ENCODE measurements at regions not wholly inside any gene's neighbourhood (a gene's known extent, or its start where the extent isn't known, plus 50 kb on each side); places are given as distances from the start of the nearest gene placed in this dataset.

DNA sequence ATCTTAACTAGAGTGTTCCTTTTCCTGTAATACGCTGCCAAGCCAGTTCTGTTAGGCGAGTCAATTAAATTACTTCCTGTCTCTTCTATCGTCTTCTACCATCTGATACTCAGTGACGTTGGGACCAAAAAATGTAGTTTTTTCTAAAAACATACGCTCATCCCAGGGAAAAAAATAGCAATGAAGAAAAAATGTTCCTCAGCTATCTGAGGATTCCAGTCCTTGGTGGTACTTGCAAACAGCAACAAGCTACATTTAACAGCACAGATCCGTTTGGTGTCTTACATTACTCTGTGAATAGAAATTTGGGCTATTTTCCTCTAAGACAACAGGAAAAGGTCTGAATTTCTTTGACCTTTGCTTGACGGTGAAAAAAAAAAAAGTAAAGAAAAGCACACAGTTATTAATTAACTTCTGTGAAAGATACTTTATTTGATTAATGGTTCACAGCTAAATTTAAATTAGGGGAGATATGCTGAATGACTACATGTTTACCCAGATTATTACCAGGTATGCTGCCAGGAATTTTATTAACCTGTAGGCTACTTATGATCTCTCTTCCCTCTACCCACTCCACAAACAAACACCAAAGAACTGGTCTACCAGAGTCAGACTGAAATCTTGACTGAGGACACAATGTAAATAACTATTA is 254.4 kb upstream of the ZPLD1 start:
- H3K27me3 Mint-ChIP-seq (ENCODE audit: insufficient read depth), result no peaks in the 10 kb centered on the region
- no peak overlapping the region for H3K4me3 Mint-ChIP-seq

GRCh38 chr3:102181175-102181920 is 253.5 kb upstream of the ZPLD1 start:
- whole genome bisulfite sequencing, 2 experiments (ENCODE audit: insufficient coverage in 1 of 2, insufficient read length in 1 of 2), result 94 to 96% methylated on average over 2 to 4 of the region's 4 CpGs
- no peak for DNase-seq
- Mint-ChIP-seq H3K36me3 (ENCODE audit: low read depth) (no peaks in the 10 kb centered on the region), H3K4me3 (no peak overlapping the region), H3K27me3 (ENCODE audit: insufficient read depth) (no peaks in the 10 kb centered on the region), H3K4me1 (peaks cover 4% of the 10 kb centered on the region), H3K27ac (no peak overlapping the region), H3K9me3 (no peaks in the 10 kb centered on the region)
- H3K4me3 ChIP-seq (ENCODE audit: low read length), result no peak overlapping the region
- H3K27ac ChIP-seq (ENCODE audit: low read depth, low read length), result no peak overlapping the region
- no peak for TF ChIP-seq CTCF (conservative IDR thresholded peaks at IDR 0.05)
- no peaks in the 10 kb centered on the region for H3K36me3 ChIP-seq (ENCODE audit: control insufficient read depth, insufficient read depth, low read length)
- H3K9me3 ChIP-seq (ENCODE audit: control insufficient read depth, low read length), result no peaks in the 10 kb centered on the region
- no peaks in the 10 kb centered on the region for H3K4me1 ChIP-seq (ENCODE audit: control insufficient read depth, insufficient read depth, low read length)
- H3K27me3 ChIP-seq (ENCODE audit: control insufficient read depth, insufficient read depth, low read length, poor library complexity, severe bottlenecking), result no peaks in the 10 kb centered on the region
- H3K9ac ChIP-seq (ENCODE audit: extremely low read depth, low read length, poor library complexity, severe bottlenecking), result no peak overlapping the region

More for the DNA sequence above, 254.4 kb upstream of the ZPLD1 start:
- no peak overlapping the region for H3K27ac Mint-ChIP-seq
- 93 to 96% methylated on average over 4 to 7 of the region's 7 CpGs for WGBS, 2 experiments (ENCODE audit: insufficient coverage in 1 of 2, insufficient read length in 1 of 2)
- Histone ChIP-seq H3K27ac (ENCODE audit: low read depth, low read length) (no peak overlapping the region), H3K27me3 (ENCODE audit: control insufficient read depth, insufficient read depth, low read length, poor library complexity, severe bottlenecking) (no peaks in the 10 kb centered on the region), H3K9ac (ENCODE audit: extremely low read depth, low read length, poor library complexity, severe bottlenecking) (no peak overlapping the region), H3K36me3 (ENCODE audit: control insufficient read depth, insufficient read depth, low read length) (no peaks in the 10 kb centered on the region), H3K4me1 (ENCODE audit: control insufficient read depth, insufficient read depth, low read length) (no peaks in the 10 kb centered on the region), H3K4me3 (ENCODE audit: low read length) (no peak overlapping the region), H3K9me3 (ENCODE audit: control insufficient read depth, low read length) (no peaks in the 10 kb centered on the region)
- H3K4me1 Mint-ChIP-seq, result peaks cover 4% of the 10 kb centered on the region
- DNase-seq, result no peak
- H3K9me3 Mint-ChIP-seq, result no peaks in the 10 kb centered on the region
- no peak for TF ChIP-seq CTCF (conservative IDR thresholded peaks at IDR 0.05)
- H3K36me3 Mint-ChIP-seq (ENCODE audit: low read depth), result no peaks in the 10 kb centered on the region

GRCh38 chr3:102182162-102182561 is 252.7 kb upstream of the ZPLD1 start:
- peaks cover 4% of the 10 kb centered on the region for H3K4me1 Mint-ChIP-seq
- H3K27ac Mint-ChIP-seq, result no peak overlapping the region
- H3K4me1 ChIP-seq (ENCODE audit: control insufficient read depth, insufficient read depth, low read length), result no peaks in the 10 kb centered on the region
- no peak for TF ChIP-seq CTCF (conservative IDR thresholded peaks at IDR 0.05)
- no peak overlapping the region for H3K27ac ChIP-seq (ENCODE audit: low read depth, low read length)
- H3K36me3 Mint-ChIP-seq (ENCODE audit: low read depth), result no peaks in the 10 kb centered on the region
- no peaks in the 10 kb centered on the region for H3K9me3 Mint-ChIP-seq
- H3K27me3 Mint-ChIP-seq (ENCODE audit: insufficient read depth), result no peaks in the 10 kb centered on the region
- no peaks in the 10 kb centered on the region for H3K27me3 ChIP-seq (ENCODE audit: control insufficient read depth, insufficient read depth, low read length, poor library complexity, severe bottlenecking)
- no peak overlapping the region for H3K4me3 ChIP-seq (ENCODE audit: low read length)
- no peak for DNase-seq
- no peak overlapping the region for H3K4me3 Mint-ChIP-seq
- H3K36me3 ChIP-seq (ENCODE audit: control insufficient read depth, insufficient read depth, low read length), result no peaks in the 10 kb centered on the region
- no peak overlapping the region for H3K9ac ChIP-seq (ENCODE audit: extremely low read depth, low read length, poor library complexity, severe bottlenecking)
- 85 to 93% methylated on average over 3 to 5 of the region's 5 CpGs for WGBS, 2 experiments (ENCODE audit: insufficient coverage in 1 of 2, insufficient read length in 1 of 2)
- H3K9me3 ChIP-seq (ENCODE audit: control insufficient read depth, low read length), result no peaks in the 10 kb centered on the region

Data from endodermal cell (in vitro differentiated cells).